Lung (tissue), 11 donors: ENCODE measurements at regions not wholly inside any gene's neighbourhood (a gene's known extent, or its start where the extent isn't known, plus 50 kb on each side); places are given as distances from the start of the nearest gene placed in this dataset.

ENCODE experiments used
- ATAC-seq: fragments of 200-7000 bp; cut with Tn5 transposase; one replicate; pipeline ENCODE4 v1.9.1; 2020; ENCODE audit warnings: moderate number of reproducible peaks; ENCODE audit not compliant: insufficient read depth, low FRiP score
- DNase-seq, 3 donors: peaks; one replicate each; pipeline ENCODE4 v3.0.0-alpha.2; 2013 to 2017
- H3K27ac ChIP-seq, 2 donors: one replicate each; pipeline ENCODE4 v1.5.1; 2013; ENCODE audit warnings: mild to moderate bottlenecking in 2 of 2, moderate library complexity in 2 of 2, control low read depth in 1 of 2, inconsistent platforms in 1 of 2, low read depth in 1 of 2, low read length in 1 of 2
- H3K27me3 ChIP-seq, 3 donors: one replicate each; pipeline ENCODE4 v1.5.1; 2013; ENCODE audit warnings: low read length in 2 of 3; ENCODE audit not compliant: control insufficient read depth in 3 of 3, insufficient read depth in 3 of 3
- H3K36me3 ChIP-seq, 4 donors: one replicate each; pipeline ENCODE4 v1.5.1; 2013; ENCODE audit warnings: low read length in 4 of 4, mild to moderate bottlenecking in 1 of 4, moderate library complexity in 1 of 4; ENCODE audit not compliant: control insufficient read depth in 4 of 4, insufficient read depth in 4 of 4
- H3K4me1 ChIP-seq, 5 donors: one replicate each; pipeline ENCODE4 v1.5.1; 2013; ENCODE audit warnings: low read length in 5 of 5, mild to moderate bottlenecking in 2 of 5, moderate library complexity in 1 of 5; ENCODE audit not compliant: control insufficient read depth in 5 of 5, insufficient read depth in 5 of 5
- H3K4me3 ChIP-seq: one replicate; pipeline ENCODE4 v1.5.1; 2013; ENCODE audit warnings: mild to moderate bottlenecking, control low read depth, moderate library complexity
- H3K9ac ChIP-seq, 2 donors: one replicate each; pipeline ENCODE4 v1.5.1; 2013; ENCODE audit warnings: low read length in 2 of 2, control low read depth in 1 of 2; ENCODE audit not compliant: insufficient read depth in 1 of 2
- H3K9me3 ChIP-seq, 4 donors: one replicate each; pipeline ENCODE4 v1.5.1; 2013; ENCODE audit warnings: low read length in 3 of 4, mild to moderate bottlenecking in 1 of 4, moderate library complexity in 1 of 4; ENCODE audit not compliant: control insufficient read depth in 4 of 4, insufficient read depth in 3 of 4
- WGBS, 2 donors: extraction: QIAGEN DNeasy Blood & Tissue Kit; methylation state at CpG; one replicate each; pipeline ENCODE4 v1.1.7; 2013; 5-methylcytosine and 5-hydroxymethylcytosine counted together
- TF ChIP-seq, protein P1 (sequence below): IDR thresholded peaks from 2 replicates; pipeline ENCODE4 v1.5.1; 2012; ENCODE audit warnings: mild to moderate bottlenecking; ENCODE audit errors: control extremely low read depth, extremely low read depth
- donor health status: control.
- donor health status: control.
- donor health status: Bipolar disorder and iron deficiency.
- donor health status: healthy.
- donor health status: DM: yes; HTN: yes; CAD: no.

- TF ChIP-seq, protein P1, sequence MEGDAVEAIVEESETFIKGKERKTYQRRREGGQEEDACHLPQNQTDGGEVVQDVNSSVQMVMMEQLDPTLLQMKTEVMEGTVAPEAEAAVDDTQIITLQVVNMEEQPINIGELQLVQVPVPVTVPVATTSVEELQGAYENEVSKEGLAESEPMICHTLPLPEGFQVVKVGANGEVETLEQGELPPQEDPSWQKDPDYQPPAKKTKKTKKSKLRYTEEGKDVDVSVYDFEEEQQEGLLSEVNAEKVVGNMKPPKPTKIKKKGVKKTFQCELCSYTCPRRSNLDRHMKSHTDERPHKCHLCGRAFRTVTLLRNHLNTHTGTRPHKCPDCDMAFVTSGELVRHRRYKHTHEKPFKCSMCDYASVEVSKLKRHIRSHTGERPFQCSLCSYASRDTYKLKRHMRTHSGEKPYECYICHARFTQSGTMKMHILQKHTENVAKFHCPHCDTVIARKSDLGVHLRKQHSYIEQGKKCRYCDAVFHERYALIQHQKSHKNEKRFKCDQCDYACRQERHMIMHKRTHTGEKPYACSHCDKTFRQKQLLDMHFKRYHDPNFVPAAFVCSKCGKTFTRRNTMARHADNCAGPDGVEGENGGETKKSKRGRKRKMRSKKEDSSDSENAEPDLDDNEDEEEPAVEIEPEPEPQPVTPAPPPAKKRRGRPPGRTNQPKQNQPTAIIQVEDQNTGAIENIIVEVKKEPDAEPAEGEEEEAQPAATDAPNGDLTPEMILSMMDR = no peak
- ATAC-seq (no peak), DNase-seq (no peak)
- no peaks in the 10 kb centered on the region for H3K36me3 ChIP-seq
- H3K27me3 ChIP-seq = no peaks in the 10 kb centered on the region
- H3K4me1 ChIP-seq = peaks cover 0 to 2% (median 0%) of the 10 kb centered on the region in 5 donors
- H3K4me3 ChIP-seq = no peak overlapping the region
- no peaks in the 10 kb centered on the region for H3K9me3 ChIP-seq
- H3K27ac ChIP-seq = no peak overlapping the region
- 46 to 73% methylated on average over 7 of the region's 7 CpGs for WGBS, 2 donors
- no peak overlapping the region for H3K9ac ChIP-seq
Observed at GRCh38 chr11:10639350-10639749, 54.2 kb downstream of the IRAG1 start.

- H3K9me3 ChIP-seq = no peaks in the 10 kb centered on the region
- no peak for ATAC-seq
- peak in 1 of 3 donors; percentile 39 for DNase-seq
- no peaks in the 10 kb centered on the region for H3K36me3 ChIP-seq
- 81 to 97% methylated on average over 3 of the region's 3 CpGs for WGBS, 2 donors
- H3K27me3 ChIP-seq = no peaks in the 10 kb centered on the region
- peaks cover 0 to 2% (median 0%) of the 10 kb centered on the region in 5 donors for H3K4me1 ChIP-seq
- H3K27ac ChIP-seq = no peak overlapping the region
- no peak overlapping the region for H3K4me3 ChIP-seq
- no peak overlapping the region for H3K9ac ChIP-seq
- TF ChIP-seq, protein P1 = no peak
Observed at GRCh38 chr11:10638316-10638925, 55.1 kb downstream of the IRAG1 start.

GRCh38 chr11:10637731-10638151, 55.8 kb downstream of the IRAG1 start:
- 41 to 56% methylated on average over 1 of the region's 1 CpG for WGBS, 2 donors
- no peak for DNase-seq
- H3K9me3 ChIP-seq = no peaks in the 10 kb centered on the region
- peaks cover 0 to 2% (median 0%) of the 10 kb centered on the region in 5 donors for H3K4me1 ChIP-seq
- H3K4me3 ChIP-seq = no peak overlapping the region
- H3K27me3 ChIP-seq = no peaks in the 10 kb centered on the region
- no peak overlapping the region for H3K27ac ChIP-seq
- TF ChIP-seq, protein P1 = no peak
- H3K9ac ChIP-seq = no peak overlapping the region
- no peaks in the 10 kb centered on the region for H3K36me3 ChIP-seq
- no peak for ATAC-seq

- WGBS, 2 donors = 95 to 98% methylated on average over 3 of the region's 3 CpGs
- Histone ChIP-seq H3K9ac (no peak overlapping the region), H3K4me3 (no peak overlapping the region), H3K4me1 (peaks cover 0 to 2% (median 0%) of the 10 kb centered on the region in 5 donors), H3K36me3 (no peaks in the 10 kb centered on the region), H3K27ac (no peak overlapping the region), H3K27me3 (no peaks in the 10 kb centered on the region), H3K9me3 (no peaks in the 10 kb centered on the region)
- ATAC-seq (no peak), DNase-seq (no peak)
- TF ChIP-seq, protein P1 = no peak
Observed at GRCh38 chr11:10634407-10634806, 59.1 kb downstream of the IRAG1 start.
